ENCODE measurements at regions not wholly inside any gene's neighbourhood (a gene's known extent, or its start where the extent isn't known, plus 50 kb on each side); places are given as distances from the start of the nearest gene placed in this dataset.

DNA sequence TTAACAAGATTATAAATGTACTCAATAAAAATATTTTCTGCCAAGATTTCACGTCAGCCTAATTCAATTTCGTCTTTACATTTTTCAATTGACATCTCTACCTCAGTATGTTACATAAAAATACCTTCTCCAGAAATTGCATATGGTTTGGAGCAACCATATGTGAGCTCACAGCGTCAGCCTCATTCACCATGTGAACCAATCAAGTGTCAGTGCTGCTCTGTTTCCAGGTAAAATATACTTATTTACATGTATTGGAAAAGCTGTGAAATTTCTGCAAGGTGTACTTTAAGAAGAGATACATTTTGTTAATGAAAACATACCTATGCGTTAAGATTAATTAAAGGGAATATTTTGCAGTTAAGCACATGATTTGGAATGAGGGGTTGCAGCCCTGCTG, 110.7 kb upstream of the PRSS1 start:
- TF ChIP-seq ATF1 (CRISPR knock-in tag; IDR thresholded peaks at IDR 0.05): no peak
- TF ChIP-seq, protein P1, sequence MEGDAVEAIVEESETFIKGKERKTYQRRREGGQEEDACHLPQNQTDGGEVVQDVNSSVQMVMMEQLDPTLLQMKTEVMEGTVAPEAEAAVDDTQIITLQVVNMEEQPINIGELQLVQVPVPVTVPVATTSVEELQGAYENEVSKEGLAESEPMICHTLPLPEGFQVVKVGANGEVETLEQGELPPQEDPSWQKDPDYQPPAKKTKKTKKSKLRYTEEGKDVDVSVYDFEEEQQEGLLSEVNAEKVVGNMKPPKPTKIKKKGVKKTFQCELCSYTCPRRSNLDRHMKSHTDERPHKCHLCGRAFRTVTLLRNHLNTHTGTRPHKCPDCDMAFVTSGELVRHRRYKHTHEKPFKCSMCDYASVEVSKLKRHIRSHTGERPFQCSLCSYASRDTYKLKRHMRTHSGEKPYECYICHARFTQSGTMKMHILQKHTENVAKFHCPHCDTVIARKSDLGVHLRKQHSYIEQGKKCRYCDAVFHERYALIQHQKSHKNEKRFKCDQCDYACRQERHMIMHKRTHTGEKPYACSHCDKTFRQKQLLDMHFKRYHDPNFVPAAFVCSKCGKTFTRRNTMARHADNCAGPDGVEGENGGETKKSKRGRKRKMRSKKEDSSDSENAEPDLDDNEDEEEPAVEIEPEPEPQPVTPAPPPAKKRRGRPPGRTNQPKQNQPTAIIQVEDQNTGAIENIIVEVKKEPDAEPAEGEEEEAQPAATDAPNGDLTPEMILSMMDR (IDR thresholded peaks at IDR 0.05): no peak
- TF ChIP-seq, protein P2, sequence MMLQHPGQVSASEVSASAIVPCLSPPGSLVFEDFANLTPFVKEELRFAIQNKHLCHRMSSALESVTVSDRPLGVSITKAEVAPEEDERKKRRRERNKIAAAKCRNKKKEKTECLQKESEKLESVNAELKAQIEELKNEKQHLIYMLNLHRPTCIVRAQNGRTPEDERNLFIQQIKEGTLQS (CRISPR knock-in tag; conservative IDR thresholded peaks at IDR 0.05): no peak
